H7 (cell line): ENCODE measurements at regions not wholly inside any gene's neighbourhood (a gene's known extent, or its start where the extent isn't known, plus 50 kb on each side); places are given as distances from the start of the nearest gene placed in this dataset.

ENCODE experiments used
- DNase-seq: peaks from one replicate; pipeline ENCODE4 v3.0.0; 2012
- H3K27me3 ChIP-seq: 2 replicates; pipeline ENCODE4 v1.6.0; 2011; ENCODE audit warnings: mild to moderate bottlenecking, low read length; ENCODE audit not compliant: control insufficient read depth, insufficient read depth
- H3K36me3 ChIP-seq: replicated peaks from 2 replicates; pipeline ENCODE4 v1.5.1; 2011; ENCODE audit warnings: low read length; ENCODE audit not compliant: control insufficient read depth, insufficient read depth
- H3K4me3 ChIP-seq: 2 replicates; pipeline ENCODE4 v1.5.1; 2011; ENCODE audit warnings: low read depth, mild to moderate bottlenecking, control low read depth, low read length, moderate library complexity; ENCODE audit not compliant: insufficient read depth

DNA sequence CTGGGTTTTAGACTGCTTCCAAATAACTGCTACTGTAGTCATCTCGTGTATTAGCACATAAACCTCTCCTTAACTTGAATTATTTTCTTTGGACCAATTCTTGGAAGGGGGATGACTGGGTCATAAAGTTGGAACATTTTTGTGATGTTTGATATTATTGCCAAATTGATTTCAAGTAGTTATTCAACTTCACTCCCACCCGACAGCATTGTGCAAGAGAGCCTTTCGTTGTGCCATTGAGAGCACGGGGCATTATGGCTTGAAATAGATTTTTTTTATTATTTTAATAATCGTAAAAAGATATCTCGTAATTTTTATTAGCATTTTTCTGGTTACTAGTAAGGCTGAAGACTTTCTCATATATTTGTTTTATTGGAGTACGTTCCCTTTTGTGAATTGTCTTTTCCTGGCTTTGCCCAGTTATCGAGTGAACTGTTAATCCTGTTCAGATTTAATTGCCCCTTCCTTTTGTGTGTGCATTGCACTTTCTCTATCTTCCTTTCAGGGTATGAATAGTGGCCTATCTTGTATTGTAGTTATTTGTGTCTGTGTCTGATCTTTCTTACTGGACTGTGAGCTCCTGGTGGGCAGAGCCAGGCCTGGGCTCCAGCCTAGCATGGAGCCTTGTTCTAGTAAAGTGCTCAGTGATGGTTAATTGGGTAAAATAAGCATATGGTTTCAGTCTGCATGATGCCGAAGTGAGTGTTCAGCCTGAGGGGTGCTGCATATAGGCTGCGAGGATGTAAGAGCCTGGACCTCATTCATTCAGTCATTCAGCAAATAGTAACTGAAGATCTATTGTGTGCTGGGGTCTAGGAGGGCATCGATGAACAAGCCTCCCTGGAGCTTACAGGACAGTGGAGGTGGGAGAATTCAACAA is 93.5 kb upstream of the SHB start:
- no peak overlapping the region for H3K4me3 ChIP-seq
- no peaks in the 10 kb centered on the region; the same call in 1 of the 2 replicates for H3K27me3 ChIP-seq
- DNase-seq, result no peak
- H3K36me3 ChIP-seq, result no peaks in the 10 kb centered on the region

DNA sequence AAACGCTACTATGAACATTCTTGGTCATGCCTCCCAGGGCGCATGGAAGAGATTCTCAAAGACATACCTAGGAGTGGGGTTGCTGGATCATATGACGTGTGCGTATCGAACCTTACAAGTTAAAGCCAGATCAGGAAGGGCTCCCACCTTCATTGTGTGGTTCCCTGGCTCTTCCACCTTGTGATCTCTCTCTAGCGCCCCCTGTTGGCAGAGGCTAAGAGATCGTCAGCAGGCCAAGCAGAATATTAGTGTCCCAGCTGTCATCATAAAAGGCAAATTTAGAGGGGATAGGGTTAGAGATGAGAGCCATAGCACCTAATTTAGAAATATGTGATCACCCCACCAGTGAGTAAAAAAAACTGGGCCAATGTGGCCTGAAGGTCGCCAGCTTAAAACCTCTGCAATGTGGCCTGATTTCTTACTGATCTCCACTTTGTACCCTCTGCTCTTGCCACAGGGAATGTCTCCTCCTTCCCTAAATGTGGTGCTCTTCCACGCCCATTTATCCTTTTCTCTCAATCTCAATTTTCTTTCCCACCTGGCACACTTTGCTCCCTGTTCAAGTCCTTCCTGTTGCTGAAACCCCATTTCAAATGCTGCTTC is 91.7 kb upstream of the SHB start:
- H3K4me3 ChIP-seq, result no peak overlapping the region
- no peaks in the 10 kb centered on the region; the same call in 1 of the 2 replicates for H3K27me3 ChIP-seq
- DNase-seq, result peak; percentile 85
- no peaks in the 10 kb centered on the region for H3K36me3 ChIP-seq

DNA sequence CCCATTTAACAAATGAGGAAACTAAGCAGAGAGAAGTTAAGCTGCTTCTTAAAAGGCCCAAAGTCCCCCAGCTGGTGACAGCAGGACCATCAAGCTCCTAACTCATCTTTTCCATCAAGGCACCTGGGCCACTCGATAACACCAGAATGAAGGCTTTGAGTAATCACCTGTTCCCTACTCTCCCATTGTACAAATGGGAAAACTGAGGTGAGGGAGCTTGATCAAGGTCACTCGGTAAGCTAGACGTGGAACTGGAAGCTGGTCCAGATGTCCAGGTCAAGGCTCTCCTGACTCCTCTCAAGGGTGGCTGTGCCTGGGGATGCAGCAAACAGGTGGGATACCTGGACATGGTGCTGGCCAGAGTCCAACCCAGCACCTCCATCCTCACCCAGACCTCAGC is 90.6 kb upstream of the SHB start:
- Histone ChIP-seq H3K4me3 (no peak overlapping the region), H3K27me3 (no peaks in the 10 kb centered on the region; the same call in 1 of the 2 replicates), H3K36me3 (no peaks in the 10 kb centered on the region)
- no peak for DNase-seq

DNA sequence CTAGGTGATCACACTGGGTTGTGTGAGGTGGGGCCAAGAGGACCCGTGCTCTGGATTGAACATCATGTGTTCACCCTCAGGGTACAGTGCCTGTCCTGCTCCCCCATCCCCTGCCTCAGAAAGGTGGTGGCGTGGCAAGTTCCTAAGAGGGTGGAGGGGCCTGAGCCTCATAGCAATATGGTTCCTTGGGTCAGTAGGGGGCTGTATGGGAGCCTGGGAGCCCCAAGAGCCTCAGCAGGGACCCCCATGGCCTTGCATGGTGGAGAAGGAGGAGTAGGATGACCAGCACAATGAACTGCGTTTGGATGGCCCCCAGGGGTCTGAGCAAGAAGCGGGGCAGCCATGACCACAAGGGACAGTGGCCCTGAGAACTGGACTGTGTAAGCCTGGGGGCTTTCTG is 89.6 kb upstream of the SHB start:
- no peaks in the 10 kb centered on the region for H3K36me3 ChIP-seq
- no peak overlapping the region for H3K4me3 ChIP-seq
- no peak for DNase-seq
- no peaks in the 10 kb centered on the region; the same call in 1 of the 2 replicates for H3K27me3 ChIP-seq

DNA sequence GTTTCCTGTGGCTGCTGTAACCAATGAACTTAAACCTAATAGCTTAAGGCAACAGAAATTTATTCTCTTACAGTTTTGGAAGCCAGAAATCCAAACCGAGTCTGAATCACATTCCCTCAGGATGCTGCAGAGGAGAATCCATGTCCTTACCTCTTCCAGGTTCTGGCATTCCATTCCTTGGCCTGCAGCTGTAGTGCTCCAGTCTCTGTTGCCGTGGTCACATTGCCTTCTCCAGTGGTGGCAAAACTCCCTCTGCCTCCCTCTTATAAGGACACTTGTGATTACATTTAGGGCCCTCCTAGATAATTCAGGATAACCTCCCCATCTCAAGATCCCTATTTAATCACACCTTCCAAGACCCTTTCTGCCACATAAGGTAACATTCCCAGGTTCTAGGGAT is 88.7 kb upstream of the SHB start:
- no peaks in the 10 kb centered on the region; the same call in 1 of the 2 replicates for H3K27me3 ChIP-seq
- DNase-seq, result no peak
- no peaks in the 10 kb centered on the region for H3K36me3 ChIP-seq
- no peak overlapping the region for H3K4me3 ChIP-seq

DNA sequence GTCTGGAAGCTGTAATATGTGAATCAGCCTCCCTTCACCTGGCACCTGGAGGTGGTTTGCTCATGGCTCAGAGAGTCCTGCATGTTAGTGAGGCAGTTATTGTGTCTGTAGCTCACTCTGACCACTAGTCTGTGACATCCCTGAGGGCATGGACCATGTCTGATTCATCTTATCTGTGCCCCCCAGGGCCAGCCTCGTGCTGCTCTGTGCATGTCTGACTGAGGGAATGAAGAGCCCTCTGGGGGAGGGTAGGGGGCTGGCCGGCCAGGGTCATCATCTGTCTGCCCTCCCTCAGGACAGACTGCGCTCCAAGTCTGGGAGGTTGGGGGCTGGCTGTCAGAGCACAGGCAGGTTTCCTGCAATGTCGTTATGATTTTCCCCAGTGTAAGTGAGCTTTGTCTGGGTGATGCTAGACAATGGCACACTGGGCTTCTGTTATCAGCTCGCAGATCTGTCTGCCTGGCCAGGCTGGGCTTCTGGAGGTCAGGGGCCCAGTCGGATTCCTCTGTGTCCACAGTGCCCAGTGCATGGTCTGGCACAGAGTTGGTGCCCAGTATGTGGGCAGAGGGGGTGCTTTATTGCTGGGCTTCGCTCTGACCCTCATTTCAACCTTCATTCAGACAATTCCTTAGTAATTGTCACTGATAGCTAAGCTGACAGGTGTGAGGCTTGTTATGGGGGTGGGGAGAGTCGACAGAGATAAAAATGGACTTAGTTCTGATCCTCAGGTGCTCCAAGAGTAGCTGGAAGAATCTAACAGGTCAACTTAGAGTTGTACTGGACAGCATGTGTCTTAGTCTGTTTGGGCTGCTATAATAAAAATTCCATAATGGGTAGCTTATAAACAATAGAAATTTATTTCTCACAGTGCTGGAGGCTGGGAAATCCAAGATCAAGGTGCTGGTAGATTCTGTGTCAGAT is 85.7 kb upstream of the SHB start:
- H3K27me3 ChIP-seq, result no peaks in the 10 kb centered on the region; the same call in 1 of the 2 replicates
- no peak for DNase-seq
- no peaks in the 10 kb centered on the region for H3K36me3 ChIP-seq
- H3K4me3 ChIP-seq, result no peak overlapping the region

DNA sequence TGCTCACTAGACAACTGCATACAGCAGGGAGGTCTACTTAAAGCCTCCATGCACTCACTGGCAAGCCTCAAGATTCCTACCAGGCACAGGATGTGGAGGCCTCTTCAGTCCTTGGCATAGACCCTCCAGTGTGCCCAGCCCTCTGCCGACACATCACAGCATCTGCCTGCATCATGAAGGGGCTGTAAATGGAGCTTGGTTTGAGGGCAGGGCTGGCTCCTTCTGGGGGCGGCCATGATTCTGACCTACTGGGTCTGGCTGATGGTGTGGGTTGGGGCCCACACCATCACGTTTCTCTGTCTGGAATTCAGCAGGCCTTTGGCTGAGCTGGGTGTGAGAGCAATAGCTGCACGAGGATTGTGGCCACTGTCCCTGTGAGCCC is 84.9 kb upstream of the SHB start:
- no peak for DNase-seq
- no peaks in the 10 kb centered on the region for H3K36me3 ChIP-seq
- no peaks in the 10 kb centered on the region; the same call in 1 of the 2 replicates for H3K27me3 ChIP-seq
- H3K4me3 ChIP-seq, result no peak overlapping the region

DNA sequence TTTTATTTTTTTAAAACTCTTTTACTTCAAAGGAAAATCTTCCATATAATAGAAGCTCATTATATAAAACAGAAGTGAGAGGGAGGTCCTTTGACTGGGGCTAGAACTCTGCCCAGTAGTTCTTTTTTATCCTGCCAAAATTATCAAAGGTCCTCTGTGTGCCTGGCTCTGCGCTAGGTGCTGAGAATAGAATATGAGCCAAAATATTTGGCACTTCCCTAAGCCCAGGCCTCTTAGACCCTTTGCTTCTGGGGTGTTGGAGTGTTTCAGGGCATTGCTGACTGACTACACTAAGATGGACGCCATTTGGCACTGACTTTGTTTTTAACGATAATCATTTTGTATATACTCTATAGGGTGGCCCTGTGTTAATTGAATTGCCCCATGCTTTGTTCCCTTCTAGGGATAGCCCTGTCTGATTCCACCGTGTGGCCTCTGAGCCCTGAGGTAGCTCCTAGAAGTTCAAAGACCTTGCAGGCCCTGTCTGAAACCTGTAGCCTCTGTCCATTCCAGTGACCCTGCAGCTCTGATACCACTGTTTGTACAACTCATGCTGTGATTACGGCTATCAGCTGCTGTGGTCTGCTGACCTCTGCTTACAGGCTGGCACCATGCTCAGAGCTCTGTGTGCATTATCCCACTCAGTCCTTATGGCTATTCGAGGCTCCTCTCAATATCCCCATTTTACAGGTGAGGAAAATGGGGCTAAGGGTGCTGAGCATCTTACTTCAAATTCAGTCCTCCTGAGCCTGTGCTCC is 84.3 kb upstream of the SHB start:
- H3K27me3 ChIP-seq, result no peaks in the 10 kb centered on the region; the same call in 1 of the 2 replicates
- DNase-seq, result no peak
- H3K4me3 ChIP-seq, result no peak overlapping the region

DNA sequence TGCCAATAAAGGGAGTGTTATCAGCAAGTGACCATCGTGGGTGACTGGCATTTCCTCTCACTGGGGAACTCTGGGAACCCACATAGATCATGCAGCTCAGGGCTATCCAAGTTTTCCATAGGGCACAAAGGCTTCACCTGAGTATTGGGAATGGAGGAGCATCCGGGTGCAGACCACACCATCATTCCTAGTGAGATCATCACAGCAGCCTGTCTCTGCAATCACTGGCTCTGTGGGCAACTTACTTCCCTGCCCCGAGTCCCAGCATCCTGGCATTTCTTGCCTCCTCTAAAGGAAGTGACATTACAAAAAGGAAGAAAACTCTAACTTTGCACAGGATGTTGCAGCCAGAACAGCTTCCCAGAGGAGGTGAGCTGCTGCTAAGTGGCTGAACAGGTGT is 80.6 kb upstream of the SHB start:
- no peak for DNase-seq
- Histone ChIP-seq H3K4me3 (no peak overlapping the region), H3K27me3 (no peaks in the 10 kb centered on the region; the same call in 1 of the 2 replicates), H3K36me3 (no peaks in the 10 kb centered on the region)

More for the DNA sequence above, 84.3 kb upstream of the SHB start:
- H3K36me3 ChIP-seq, result no peaks in the 10 kb centered on the region

DNA sequence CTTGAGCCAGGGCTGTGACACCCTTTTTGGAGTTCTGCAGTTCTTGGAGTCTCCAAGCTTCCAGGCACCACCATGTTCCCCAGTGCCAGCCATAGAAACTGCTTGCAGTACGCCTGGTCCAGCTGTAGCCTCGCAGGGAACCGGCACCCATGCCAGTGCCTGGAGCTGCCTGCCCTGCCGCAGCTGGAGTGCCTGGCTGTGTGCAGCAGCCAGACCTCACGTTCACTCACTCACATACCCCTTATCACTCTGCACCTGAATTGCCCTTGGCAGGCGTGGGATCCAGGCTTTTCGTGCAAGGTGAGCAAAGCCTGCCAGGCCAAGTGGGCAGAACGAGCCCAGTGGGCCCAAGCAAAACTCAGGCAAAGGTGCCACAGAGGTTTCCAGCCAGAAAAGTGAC is 77.8 kb upstream of the SHB start:
- H3K4me3 ChIP-seq, result no peak overlapping the region
- H3K27me3 ChIP-seq, result no peaks in the 10 kb centered on the region; the same call in 1 of the 2 replicates
- no peaks in the 10 kb centered on the region for H3K36me3 ChIP-seq
- DNase-seq, result no peak

DNA sequence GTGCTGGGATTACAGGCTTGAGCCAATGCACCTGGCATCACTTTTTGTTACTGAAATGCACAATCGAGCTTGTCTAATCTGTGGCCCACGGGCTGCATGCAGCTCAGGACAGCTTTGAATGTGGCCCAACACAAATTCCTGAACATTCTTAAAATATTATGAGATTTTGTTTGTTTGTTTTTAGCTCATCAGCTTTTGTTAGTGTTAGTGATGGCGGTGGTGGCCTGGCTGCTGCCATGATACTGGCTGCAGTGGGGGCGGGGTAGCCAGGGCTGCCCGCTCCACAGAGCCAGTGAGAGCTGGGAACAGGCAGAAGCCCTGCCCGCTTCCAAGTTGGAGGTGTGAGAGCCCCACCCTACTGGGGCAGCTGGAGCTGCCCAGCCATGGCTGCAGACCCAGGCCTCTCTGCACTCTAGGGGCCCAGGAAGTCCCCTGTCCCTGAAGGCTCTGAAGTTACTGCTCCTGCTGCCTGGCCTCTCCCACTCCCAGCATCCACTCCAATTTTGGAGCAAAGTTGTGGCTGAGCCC is 76.6 kb upstream of the SHB start:
- H3K36me3 ChIP-seq, result no peaks in the 10 kb centered on the region
- peaks cover 1% of the 10 kb centered on the region; the same call in 1 of the 2 replicates for H3K27me3 ChIP-seq
- peak; percentile 42 for DNase-seq
- H3K4me3 ChIP-seq, result no peak overlapping the region

DNA sequence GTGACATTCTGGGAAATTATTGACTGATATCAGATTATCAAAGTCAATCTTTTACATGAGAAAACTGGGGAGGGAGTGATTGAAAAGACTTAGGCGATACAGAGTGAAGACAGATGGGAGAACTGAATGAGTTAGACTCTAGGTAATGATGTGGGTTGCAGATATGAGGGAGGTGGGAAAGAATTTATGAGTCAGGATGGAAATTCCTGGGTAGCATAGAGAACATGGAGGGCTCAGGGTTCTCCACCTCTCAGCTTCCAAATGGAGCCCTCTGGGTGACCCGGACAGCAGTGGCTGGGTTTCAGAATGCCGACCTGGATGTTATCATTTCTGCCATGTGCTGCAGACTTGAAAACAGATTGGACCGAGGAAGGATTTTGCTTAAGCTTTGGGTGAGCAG is 75.4 kb upstream of the SHB start:
- H3K4me3 ChIP-seq, result no peak overlapping the region
- peaks cover 6% of the 10 kb centered on the region; the same call in 1 of the 2 replicates for H3K27me3 ChIP-seq
- no peak for DNase-seq
- no peaks in the 10 kb centered on the region for H3K36me3 ChIP-seq

DNA sequence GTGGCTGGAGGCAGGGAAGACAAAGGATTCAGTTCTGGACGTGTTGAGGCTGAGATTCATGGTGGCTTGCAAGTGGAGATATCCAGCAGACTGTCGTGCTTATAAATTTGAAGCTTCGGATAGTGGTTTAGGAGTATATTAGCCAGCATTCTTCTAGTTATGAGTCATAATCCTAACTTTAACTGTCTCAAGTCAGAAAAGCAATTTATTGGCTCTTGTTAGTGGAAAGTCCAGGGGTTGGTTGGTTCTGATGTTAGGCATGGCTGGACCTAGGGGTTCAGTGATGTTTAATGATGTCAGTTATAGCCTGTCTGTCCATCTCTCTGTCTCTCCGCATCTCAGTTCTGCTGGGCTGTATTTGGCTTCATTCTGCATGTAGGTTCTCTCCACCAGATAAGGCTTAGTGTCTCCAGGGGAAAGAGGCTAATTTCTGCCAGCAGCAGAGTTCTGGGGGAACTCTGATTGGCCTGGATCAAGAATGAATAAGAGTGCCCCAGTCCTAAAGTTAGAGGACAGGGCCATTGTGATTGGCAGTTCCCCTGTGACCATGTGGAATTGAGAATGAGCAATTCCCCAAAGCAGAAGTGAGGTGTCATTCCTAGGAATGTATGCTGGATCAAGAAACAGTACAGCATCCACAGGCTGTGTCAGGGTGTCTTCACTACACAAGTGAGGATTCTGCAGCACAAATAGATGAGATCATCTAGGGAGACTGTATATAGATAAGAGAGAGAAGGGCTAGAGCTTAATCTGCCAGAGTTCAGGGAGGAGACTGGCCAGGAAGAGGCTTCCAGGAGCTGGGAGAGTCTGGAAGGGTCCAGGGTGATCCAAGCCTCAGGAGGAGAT is 72.9 kb upstream of the SHB start:
- Histone ChIP-seq H3K4me3 (no peak overlapping the region), H3K36me3 (no peaks in the 10 kb centered on the region), H3K27me3 (peaks cover 8% of the 10 kb centered on the region; the same call in 1 of the 2 replicates)
- DNase-seq, result no peak
